SK-N-SH treated with all-trans-retinoic acid at 6 μM for 48 hours (cell line): ENCODE measurements at regions not wholly inside any gene's neighbourhood (a gene's known extent, or its start where the extent isn't known, plus 50 kb on each side); places are given as distances from the start of the nearest gene placed in this dataset.

Source experiments
- GLIS3 ChIP-seq: fragments of 250-450 bp; sonication (Bioruptor Pico); IDR thresholded peaks from 2 replicates; pipeline ENCODE4 v1.5.0; 2020; ENCODE audit warnings: mild to moderate bottlenecking, moderate library complexity
- PATZ1 ChIP-seq: fragments of 250-450 bp; sonication (Bioruptor Pico); IDR thresholded peaks from 2 replicates; pipeline ENCODE4 v1.8.0; 2020; ENCODE audit warnings: mild to moderate bottlenecking, moderate library complexity, borderline replicate concordance
- TOX ChIP-seq: fragments of 250-450 bp; sonication (Bioruptor Pico); IDR thresholded peaks from 2 replicates; pipeline ENCODE4 v1.8.0; 2021; ENCODE audit warnings: mild to moderate bottlenecking, moderate library complexity, borderline replicate concordance
- TSHZ2 ChIP-seq: fragments of 250-450 bp; sonication (Bioruptor Pico); IDR thresholded peaks from 2 replicates; pipeline ENCODE4 v1.5.0; 2020; ENCODE audit warnings: mild to moderate bottlenecking, moderate library complexity
- ZC3H10 ChIP-seq: fragments of 250-450 bp; sonication (Bioruptor Pico); IDR thresholded peaks from 2 replicates; pipeline ENCODE4 v1.5.1; 2021; ENCODE audit warnings: mild to moderate bottlenecking, moderate library complexity
- ZFP30 ChIP-seq: fragments of 450-650 bp; formaldehyde crosslinking; IDR thresholded peaks from 2 replicates; pipeline ENCODE4 v1.5.0; 2022; ENCODE audit warnings: mild to moderate bottlenecking, moderate library complexity
- ZNF565 ChIP-seq: fragments of 450-650 bp; formaldehyde crosslinking; conservative IDR thresholded peaks from 2 replicates; pipeline ENCODE4 v1.5.0; 2020; ENCODE audit warnings: low read depth, mild to moderate bottlenecking, moderate library complexity
- ZNF70 ChIP-seq: fragments of 450-650 bp; formaldehyde crosslinking; IDR thresholded peaks from 2 replicates; pipeline ENCODE4 v1.5.0; 2020; ENCODE audit warnings: mild to moderate bottlenecking, moderate library complexity

GRCh38 chr12:67797185-67797741, 148.7 kb downstream of the DYRK2 start:
- TF ChIP-seq PATZ1: no peak
- TF ChIP-seq ZNF70 (CRISPR knock-in tag): no peak
- no peak for TF ChIP-seq TOX (CRISPR knock-in tag)
- TF ChIP-seq TSHZ2 (CRISPR knock-in tag): no peak
- no peak for TF ChIP-seq ZFP30 (CRISPR knock-in tag)
- TF ChIP-seq ZC3H10: no peak
- TF ChIP-seq ZNF565 (CRISPR knock-in tag): no peak
- no peak for TF ChIP-seq GLIS3 (CRISPR knock-in tag)
